LNCAP (cell line): ENCODE measurements at regions not wholly inside any gene's neighbourhood (a gene's known extent, or its start where the extent isn't known, plus 50 kb on each side); places are given as distances from the start of the nearest gene placed in this dataset.

ENCODE experiments used
- TF ChIP-seq, protein P1 (sequence below): fragments of 450-650 bp; IDR thresholded peaks from 2 replicates; pipeline ENCODE4 v1.5.1; 2017; ENCODE audit warnings: mild to moderate bottlenecking

- TF ChIP-seq, protein P1, sequence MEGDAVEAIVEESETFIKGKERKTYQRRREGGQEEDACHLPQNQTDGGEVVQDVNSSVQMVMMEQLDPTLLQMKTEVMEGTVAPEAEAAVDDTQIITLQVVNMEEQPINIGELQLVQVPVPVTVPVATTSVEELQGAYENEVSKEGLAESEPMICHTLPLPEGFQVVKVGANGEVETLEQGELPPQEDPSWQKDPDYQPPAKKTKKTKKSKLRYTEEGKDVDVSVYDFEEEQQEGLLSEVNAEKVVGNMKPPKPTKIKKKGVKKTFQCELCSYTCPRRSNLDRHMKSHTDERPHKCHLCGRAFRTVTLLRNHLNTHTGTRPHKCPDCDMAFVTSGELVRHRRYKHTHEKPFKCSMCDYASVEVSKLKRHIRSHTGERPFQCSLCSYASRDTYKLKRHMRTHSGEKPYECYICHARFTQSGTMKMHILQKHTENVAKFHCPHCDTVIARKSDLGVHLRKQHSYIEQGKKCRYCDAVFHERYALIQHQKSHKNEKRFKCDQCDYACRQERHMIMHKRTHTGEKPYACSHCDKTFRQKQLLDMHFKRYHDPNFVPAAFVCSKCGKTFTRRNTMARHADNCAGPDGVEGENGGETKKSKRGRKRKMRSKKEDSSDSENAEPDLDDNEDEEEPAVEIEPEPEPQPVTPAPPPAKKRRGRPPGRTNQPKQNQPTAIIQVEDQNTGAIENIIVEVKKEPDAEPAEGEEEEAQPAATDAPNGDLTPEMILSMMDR = no peak
Observed at GRCh38 chrX:5528057-5528456, 700.6 kb downstream of the NLGN4X start.

GRCh38 chrX:5526191-5526590 is 702.5 kb downstream of the NLGN4X start:
- TF ChIP-seq, protein P1 = no peak

DNA sequence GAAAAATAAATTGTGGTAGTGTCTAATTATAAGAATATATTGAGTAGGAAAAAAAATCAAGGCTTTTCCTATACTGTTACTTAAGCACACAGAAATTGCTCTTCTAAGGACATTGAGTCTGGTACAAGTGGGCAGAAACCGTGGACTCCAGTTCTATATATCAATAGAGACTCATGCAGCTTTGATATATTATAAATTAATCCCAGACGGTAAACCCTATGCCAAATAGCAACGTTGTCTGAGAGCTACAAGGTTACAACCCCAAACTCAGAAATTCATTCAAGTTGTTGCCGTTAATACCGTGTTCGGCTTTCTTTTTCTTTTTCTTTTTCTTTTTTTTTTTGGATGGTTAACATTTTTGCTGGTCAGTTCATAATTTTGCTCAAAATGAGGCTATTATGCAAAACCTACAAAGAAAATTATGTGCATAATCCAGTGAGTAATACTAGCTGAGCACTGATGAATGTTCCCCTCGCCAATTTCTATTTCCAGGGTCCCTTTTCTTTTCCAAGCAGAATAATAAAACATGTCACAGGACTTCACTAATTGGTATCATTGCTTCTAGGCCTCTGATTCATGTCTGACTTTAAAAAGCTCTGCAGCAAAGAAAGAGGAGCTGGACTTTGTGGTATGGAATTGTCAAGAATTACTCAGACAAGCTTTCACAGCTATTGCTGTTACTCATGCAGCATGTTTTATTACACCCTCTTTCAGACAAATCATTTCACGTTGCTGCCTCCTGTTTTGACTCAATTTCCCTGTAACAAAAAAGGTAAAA is 737.7 kb downstream of the NLGN4X start:
- TF ChIP-seq, protein P1 = no peak

DNA sequence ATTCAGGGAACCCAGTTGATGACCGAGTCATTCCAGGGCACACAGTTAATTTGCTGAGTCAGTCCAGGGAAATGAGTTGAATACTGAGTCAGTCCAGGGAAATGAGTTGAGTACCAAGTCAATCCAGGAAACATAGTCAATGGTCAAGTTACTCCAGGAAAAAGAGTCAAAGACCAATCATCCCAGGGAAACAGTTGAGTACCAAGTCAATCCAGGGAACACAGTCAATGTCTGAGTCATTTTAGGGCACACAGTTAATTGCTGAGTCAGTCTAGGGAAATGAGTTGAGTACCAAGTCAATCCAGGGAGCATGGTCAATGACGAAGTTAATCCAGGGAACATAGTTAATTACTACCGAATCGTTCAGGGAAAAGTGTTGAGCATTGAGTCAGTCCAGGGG is 754.4 kb downstream of the NLGN4X start:
- TF ChIP-seq, protein P1 = no peak

DNA sequence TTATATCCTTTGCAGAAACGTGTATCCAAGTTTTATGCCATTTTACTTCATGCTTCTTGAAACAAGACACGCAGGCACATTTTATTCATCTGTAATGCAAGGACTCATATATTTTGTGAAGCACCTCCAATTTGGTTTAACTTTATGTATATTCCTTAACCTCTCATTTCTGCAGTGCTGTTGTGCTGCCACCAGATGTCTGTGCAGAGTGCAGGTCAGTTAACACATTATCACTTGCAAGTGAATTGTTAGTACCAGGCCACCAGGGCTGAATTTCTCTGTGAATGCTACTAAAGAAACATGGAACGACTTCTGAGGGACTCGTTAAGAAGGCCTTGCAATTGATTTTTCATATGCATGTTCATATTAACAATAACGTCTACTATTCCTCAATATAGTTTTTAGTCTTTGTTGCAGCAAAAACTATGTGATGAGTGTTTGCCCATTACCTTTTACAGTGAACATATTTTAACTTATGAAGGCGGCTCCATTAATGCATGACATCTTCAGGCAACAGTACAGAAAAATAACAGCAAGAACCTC is 770.3 kb downstream of the NLGN4X start:
- TF ChIP-seq, protein P1 = no peak

DNA sequence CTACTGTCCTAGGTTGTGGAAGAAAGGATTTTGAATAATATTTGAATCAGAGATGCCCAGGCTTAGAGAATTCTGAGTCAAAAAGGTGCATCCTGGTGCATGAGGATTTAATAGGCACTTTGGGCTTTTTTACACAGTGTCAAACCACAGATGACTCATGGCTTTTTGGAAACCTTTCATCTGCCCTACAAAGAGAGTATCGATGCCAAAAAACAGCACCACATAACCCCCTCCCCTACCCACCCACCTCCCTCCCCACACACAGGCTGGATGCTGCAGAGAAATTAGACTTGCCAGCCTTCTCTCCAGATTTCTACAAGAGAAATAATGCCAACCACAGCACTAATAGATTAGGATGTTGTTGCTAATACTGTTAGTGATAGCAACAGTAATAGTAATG is 779.3 kb downstream of the NLGN4X start:
- TF ChIP-seq, protein P1 = no peak

DNA sequence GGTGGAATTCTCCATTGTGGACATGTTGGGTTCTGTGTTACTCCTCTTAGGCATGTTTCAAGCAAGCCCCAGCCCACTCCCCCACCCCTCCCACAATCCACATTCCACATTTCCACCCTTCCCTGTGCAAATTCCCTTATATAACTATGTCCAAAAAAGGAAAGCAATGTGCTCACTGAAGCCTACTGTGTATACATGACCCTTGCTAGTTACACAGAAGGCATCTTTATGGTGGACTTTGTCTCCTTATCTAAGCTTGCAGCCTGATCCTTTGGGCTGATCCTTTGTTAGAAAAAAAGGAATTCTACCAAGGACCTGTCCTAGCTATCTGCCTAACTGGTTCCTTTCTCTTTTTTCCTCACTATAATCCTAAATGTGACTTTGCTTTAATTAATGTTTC is 796.8 kb downstream of the NLGN4X start:
- TF ChIP-seq, protein P1 = no peak

GRCh38 chrX:5425119-5425518 is 803.5 kb downstream of the NLGN4X start:
- TF ChIP-seq, protein P1 = no peak
